ENCODE measurements at regions not wholly inside any gene's neighbourhood (a gene's known extent, or its start where the extent isn't known, plus 50 kb on each side); places are given as distances from the start of the nearest gene placed in this dataset.
"Not testable (repeated sequence)": the region's sequence is repeated elsewhere in the genome, so short reads cannot be mapped to it uniquely, and the experiment has no call there.

DNA sequence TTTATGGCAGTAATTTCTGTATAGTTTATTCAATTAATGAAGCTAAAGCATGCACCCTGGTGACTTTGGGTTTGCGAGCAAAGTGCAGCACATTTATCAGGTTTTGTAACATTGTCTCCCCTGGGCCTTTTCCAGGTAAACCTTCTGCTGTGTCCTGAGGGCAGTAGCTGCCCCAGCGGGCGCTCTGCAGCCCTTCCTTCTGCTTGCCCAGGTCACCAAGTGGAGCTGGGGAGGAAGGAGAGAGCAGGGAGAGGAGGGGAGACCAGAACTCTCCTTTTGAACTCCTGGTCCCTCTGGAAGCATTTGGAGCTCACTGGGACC, 145.6 kb downstream of the DLL1 start:
- no peaks in the 10 kb centered on the region for H3K4me1 ChIP-seq (ENCODE audit: insufficient read depth, low read length)
- TF ChIP-seq, protein P1, sequence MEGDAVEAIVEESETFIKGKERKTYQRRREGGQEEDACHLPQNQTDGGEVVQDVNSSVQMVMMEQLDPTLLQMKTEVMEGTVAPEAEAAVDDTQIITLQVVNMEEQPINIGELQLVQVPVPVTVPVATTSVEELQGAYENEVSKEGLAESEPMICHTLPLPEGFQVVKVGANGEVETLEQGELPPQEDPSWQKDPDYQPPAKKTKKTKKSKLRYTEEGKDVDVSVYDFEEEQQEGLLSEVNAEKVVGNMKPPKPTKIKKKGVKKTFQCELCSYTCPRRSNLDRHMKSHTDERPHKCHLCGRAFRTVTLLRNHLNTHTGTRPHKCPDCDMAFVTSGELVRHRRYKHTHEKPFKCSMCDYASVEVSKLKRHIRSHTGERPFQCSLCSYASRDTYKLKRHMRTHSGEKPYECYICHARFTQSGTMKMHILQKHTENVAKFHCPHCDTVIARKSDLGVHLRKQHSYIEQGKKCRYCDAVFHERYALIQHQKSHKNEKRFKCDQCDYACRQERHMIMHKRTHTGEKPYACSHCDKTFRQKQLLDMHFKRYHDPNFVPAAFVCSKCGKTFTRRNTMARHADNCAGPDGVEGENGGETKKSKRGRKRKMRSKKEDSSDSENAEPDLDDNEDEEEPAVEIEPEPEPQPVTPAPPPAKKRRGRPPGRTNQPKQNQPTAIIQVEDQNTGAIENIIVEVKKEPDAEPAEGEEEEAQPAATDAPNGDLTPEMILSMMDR (IDR thresholded peaks at IDR 0.05; ENCODE audit: extremely low read depth, low read depth, low read length) = no peak
- H2AFZ ChIP-seq (ENCODE audit: low read length) = no peak overlapping the region
- H3K9me3 ChIP-seq (ENCODE audit: low read depth, low read length) = no peaks in the 10 kb centered on the region
- no peaks in the 10 kb centered on the region for H3K79me2 ChIP-seq (ENCODE audit: insufficient read depth, low read length)
- H4K20me1 ChIP-seq (ENCODE audit: insufficient read depth, low read length) = no peaks in the 10 kb centered on the region
- no peak overlapping the region for H3K27ac ChIP-seq (ENCODE audit: low read depth, low read length)
- H3K36me3 ChIP-seq (ENCODE audit: insufficient read depth, low read length) = no peaks in the 10 kb centered on the region
- no peaks in the 10 kb centered on the region for H3K27me3 ChIP-seq (ENCODE audit: insufficient read depth, low read length)
- no peak overlapping the region for H3K4me3 ChIP-seq (ENCODE audit: insufficient read depth, low read length)
- DNase-seq (ENCODE audit: insufficient read length, low spot score, missing footprints) = no peak
- no peak overlapping the region for H3K4me2 ChIP-seq (ENCODE audit: insufficient read depth, low read length)

DNA sequence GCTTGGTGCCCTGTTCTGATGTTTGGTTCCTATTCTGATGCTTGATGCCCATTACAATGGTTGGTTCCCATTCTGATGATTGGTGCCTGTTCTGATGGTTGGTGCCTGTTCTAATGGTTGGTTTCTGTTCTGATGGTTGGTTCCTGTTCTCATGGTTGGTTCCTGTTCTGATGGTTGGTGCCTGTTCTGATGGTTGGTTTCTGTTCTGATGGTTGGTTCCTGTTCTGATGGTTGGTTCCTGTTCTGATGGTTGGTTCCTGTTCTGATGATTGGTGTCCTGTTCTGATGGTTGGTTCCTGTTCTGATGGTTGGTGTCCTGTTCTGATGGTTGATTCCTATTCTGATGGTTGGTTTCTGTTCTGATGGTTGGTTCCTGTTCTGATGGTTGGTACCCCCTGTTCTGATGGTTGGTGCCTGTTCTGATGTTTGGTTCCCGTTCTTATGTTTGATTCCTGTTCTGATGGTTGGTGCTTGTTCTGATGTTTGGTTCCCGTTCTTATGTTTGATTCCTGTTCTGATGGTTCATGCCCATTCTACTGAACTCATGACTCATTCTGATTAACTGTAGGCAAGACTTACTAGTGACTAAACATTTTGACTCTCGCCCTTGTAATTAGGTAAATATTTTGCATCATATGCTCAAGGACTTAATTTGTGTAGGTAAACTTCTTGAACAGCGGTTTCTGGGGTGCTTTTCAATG, 146.2 kb downstream of the DLL1 start:
- Histone ChIP-seq H3K79me2 (ENCODE audit: insufficient read depth, low read length) (no peaks in the 10 kb centered on the region), H3K4me1 (ENCODE audit: insufficient read depth, low read length) (no peaks in the 10 kb centered on the region), H3K4me2 (ENCODE audit: insufficient read depth, low read length) (no peak overlapping the region), H4K20me1 (ENCODE audit: insufficient read depth, low read length) (no peaks in the 10 kb centered on the region), H3K27me3 (ENCODE audit: insufficient read depth, low read length) (no peaks in the 10 kb centered on the region), H2AFZ (ENCODE audit: low read length) (no peak overlapping the region), H3K9me3 (ENCODE audit: low read depth, low read length) (no peaks in the 10 kb centered on the region), H3K27ac (ENCODE audit: low read depth, low read length) (no peak overlapping the region), H3K4me3 (ENCODE audit: insufficient read depth, low read length) (no peak overlapping the region), H3K36me3 (ENCODE audit: insufficient read depth, low read length) (no peaks in the 10 kb centered on the region)
- DNase-seq (ENCODE audit: insufficient read length, low spot score, missing footprints) = no peak
- TF ChIP-seq, protein P1 (IDR thresholded peaks at IDR 0.05; ENCODE audit: extremely low read depth, low read depth, low read length) = no peak

DNA sequence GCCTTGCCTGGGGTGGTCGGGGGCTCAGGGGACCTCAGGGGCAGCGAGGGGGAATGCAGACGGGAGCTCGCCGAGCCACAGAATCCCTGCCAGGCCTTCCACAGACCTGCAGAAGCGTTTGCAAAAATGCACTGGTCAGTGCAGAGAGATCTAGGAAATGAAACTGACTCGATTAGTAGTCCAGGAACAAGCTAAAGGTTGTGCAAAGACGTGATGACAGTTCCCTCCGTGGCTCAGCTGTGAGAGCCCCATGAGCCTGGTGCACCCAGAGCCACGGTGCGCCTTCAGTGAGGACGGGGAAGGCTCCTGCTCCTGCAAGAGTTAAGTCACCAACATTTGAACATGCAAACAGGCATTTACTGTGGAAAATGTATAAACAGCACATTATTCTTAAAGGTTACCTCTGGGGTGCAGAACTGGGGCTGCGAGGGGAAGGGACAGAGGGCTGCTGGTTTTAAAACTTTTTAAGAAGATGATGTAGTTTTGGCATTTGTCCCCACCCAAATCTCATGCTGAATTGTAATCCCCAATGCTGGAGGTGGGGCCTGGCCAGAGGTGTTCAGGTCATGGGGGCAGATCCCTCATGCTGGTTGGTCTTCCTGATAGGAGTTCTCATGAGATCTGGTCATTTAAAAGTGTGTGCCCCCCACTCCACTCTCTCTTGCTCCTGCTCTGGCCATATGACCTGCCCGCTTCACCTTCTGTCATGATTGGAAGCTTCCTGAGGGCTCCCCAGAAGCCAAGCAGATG, 147.3 kb downstream of the DLL1 start:
- Histone ChIP-seq H3K4me1 (ENCODE audit: insufficient read depth, low read length) (no peaks in the 10 kb centered on the region), H3K9me3 (ENCODE audit: low read depth, low read length) (no peaks in the 10 kb centered on the region), H3K4me3 (ENCODE audit: insufficient read depth, low read length) (no peak overlapping the region), H3K79me2 (ENCODE audit: insufficient read depth, low read length) (no peaks in the 10 kb centered on the region), H2AFZ (ENCODE audit: low read length) (no peak overlapping the region), H4K20me1 (ENCODE audit: insufficient read depth, low read length) (no peaks in the 10 kb centered on the region), H3K27ac (ENCODE audit: low read depth, low read length) (no peak overlapping the region), H3K36me3 (ENCODE audit: insufficient read depth, low read length) (no peaks in the 10 kb centered on the region), H3K27me3 (ENCODE audit: insufficient read depth, low read length) (no peaks in the 10 kb centered on the region), H3K4me2 (ENCODE audit: insufficient read depth, low read length) (no peak overlapping the region)
- TF ChIP-seq, protein P1 (IDR thresholded peaks at IDR 0.05; ENCODE audit: extremely low read depth, low read depth, low read length) = no peak
- DNase-seq (ENCODE audit: insufficient read length, low spot score, missing footprints) = no peak

DNA sequence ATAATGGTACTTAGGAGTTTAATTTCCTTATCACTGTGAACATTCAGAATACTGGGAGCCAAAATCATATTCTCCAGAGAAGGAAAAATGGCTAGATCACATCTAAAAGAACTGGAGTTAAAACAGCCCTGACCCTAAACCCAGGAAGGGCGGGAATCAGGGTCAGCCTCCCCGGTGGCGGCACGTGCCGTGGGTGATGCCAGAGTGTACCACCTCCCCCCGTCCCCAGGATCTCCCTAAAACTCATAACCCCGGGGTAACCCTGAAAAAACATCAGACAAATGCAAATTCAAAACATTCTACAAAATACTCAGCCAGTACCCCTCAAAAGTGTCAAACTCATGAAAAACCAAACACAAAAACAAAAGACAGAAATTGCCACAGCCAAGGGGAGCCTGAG, 148.3 kb downstream of the DLL1 start:
- Histone ChIP-seq H3K27me3 (ENCODE audit: insufficient read depth, low read length) (no peaks in the 10 kb centered on the region), H3K4me3 (ENCODE audit: insufficient read depth, low read length) (no peak overlapping the region), H3K79me2 (ENCODE audit: insufficient read depth, low read length) (no peaks in the 10 kb centered on the region), H4K20me1 (ENCODE audit: insufficient read depth, low read length) (no peaks in the 10 kb centered on the region), H3K4me1 (ENCODE audit: insufficient read depth, low read length) (no peaks in the 10 kb centered on the region), H3K27ac (ENCODE audit: low read depth, low read length) (no peak overlapping the region), H3K4me2 (ENCODE audit: insufficient read depth, low read length) (no peak overlapping the region), H3K36me3 (ENCODE audit: insufficient read depth, low read length) (no peaks in the 10 kb centered on the region), H3K9me3 (ENCODE audit: low read depth, low read length) (no peaks in the 10 kb centered on the region), H2AFZ (ENCODE audit: low read length) (no peak overlapping the region)
- peak; percentile 65 for DNase-seq (ENCODE audit: insufficient read length, low spot score, missing footprints)
- TF ChIP-seq, protein P1 (IDR thresholded peaks at IDR 0.05; ENCODE audit: extremely low read depth, low read depth, low read length) = no peak

DNA sequence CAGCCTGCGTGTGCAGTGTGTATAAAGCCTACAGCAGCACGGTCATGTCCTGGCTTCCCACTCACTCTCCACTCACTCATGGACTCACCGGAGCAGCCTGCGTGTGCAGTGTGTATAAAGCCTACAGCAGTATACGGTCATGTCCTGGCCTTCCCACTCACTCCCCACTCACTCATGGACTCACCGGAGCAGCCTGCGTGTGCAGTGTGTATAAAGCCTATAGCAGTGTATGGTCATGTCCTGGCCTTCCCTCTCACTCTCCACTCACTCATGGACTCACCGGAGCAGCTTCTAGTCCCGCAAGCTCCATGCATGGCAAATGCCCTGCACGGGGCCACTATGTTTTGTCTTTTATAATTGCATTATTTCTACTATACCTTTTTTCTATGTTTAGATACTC, 149.8 kb downstream of the DLL1 start:
- not testable (repeated sequence) for H3K79me2 ChIP-seq (ENCODE audit: insufficient read depth, low read length); H4K20me1 ChIP-seq (ENCODE audit: insufficient read depth, low read length); H3K27me3 ChIP-seq (ENCODE audit: insufficient read depth, low read length); H3K4me3 ChIP-seq (ENCODE audit: insufficient read depth, low read length); H3K9me3 ChIP-seq (ENCODE audit: low read depth, low read length); DNase-seq (ENCODE audit: insufficient read length, low spot score, missing footprints); H3K4me1 ChIP-seq (ENCODE audit: insufficient read depth, low read length); H3K36me3 ChIP-seq (ENCODE audit: insufficient read depth, low read length); H3K27ac ChIP-seq (ENCODE audit: low read depth, low read length); H3K4me2 ChIP-seq (ENCODE audit: insufficient read depth, low read length); H2AFZ ChIP-seq (ENCODE audit: low read length)

Measured in osteoblast (primary cell).